ENCODE measurements at regions not wholly inside any gene's neighbourhood (a gene's known extent, or its start where the extent isn't known, plus 50 kb on each side); places are given as distances from the start of the nearest gene placed in this dataset.
A peak's percentile ranks its signal among the peaks of the same experiment; 100 is the strongest.

DNA sequence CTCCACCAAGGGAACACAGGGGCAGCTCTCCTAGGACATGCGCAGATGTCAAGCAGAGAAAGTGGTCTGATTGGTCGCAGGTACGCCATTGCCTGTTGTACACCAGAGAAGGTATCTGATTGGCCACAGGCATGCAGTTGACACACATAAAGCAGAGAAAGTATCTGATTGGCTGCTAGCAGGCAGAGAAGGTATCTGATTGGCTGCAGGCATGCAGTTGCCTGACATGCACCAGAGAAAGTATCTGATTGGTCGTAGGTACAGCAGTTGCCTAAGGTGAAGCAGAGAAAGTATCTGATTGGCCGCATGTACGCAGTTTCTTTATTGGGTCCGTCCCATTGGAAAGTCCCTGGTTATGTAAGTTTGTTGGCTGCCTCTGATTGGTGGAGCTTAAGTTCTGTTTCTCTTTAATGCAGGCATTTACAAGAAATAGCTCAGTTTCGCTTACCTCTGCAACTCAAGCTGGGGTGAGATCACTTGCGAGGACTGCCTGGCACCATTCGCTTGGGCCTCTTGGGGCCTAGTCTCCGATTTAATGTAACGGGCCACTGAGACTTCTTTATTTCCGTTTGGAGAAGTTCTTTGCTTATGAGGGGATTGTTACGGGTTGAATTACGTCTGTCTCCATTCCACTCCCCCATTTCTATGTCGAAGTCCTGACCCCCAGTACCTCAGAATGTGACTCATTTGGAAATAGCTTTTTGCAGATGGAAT is 74.2 kb downstream of the SIK1 start:
- Histone ChIP-seq H2AFZ (ENCODE audit: low read depth, low read length) (no peak overlapping the region), H3K27me3 (ENCODE audit: control insufficient read depth in 2 of 2, insufficient read depth in 2 of 2, low read length in 2 of 2) (no peaks in the 10 kb centered on the region), H3K4me3 (replicated peaks in 1 of 3; ENCODE audit: insufficient read depth in 1 of 3, low read depth in 1 of 3, low read length in 3 of 3) (no peak overlapping the region), H4K20me1 (replicated peaks; ENCODE audit: control insufficient read depth, extremely low read depth, insufficient read depth, low read length) (no peaks in the 10 kb centered on the region), H3K9me3 (replicated peaks; ENCODE audit: control insufficient read depth, insufficient read depth, low read length) (no peaks in the 10 kb centered on the region), H3K4me1 (ENCODE audit: control insufficient read depth, extremely low read depth, insufficient read depth, low read length) (peaks cover 16% of the 10 kb centered on the region), H3K27ac (ENCODE audit: insufficient read depth, low read depth, low read length) (no peak overlapping the region), H3K36me3 (ENCODE audit: control insufficient read depth in 2 of 2, extremely low read depth in 1 of 2, insufficient read depth in 2 of 2, low read length in 2 of 2) (no peaks in the 10 kb centered on the region), H3K9ac (replicated peaks; ENCODE audit: extremely low read depth, insufficient read depth, low read length) (no peak overlapping the region), H3K4me2 (ENCODE audit: insufficient read depth, low read length) (no peak overlapping the region), H3K9me1 (replicated peaks; ENCODE audit: control insufficient read depth, extremely low read depth, insufficient read depth, low read length) (no peaks in the 10 kb centered on the region), H3K79me2 (ENCODE audit: control insufficient read depth, insufficient read depth, low read length) (no peaks in the 10 kb centered on the region)
- intact Hi-C loops (cut with micrococcal nuclease) (no loop called here), dilution Hi-C loops (cut with MboI; ENCODE audit: extremely low pct_ligation_motif_present, low sequenced_read_pairs) (no loop called here)
- ChIA-PET POLR2A (no interaction called here), CTCF (no interaction called here)
- peak; percentile 19 for DNase-seq (ENCODE audit: low read depth, low spot score)
- no TSS peak for BruUV-seq (replicated peaks)
- TF ChIP-seq, protein P1, sequence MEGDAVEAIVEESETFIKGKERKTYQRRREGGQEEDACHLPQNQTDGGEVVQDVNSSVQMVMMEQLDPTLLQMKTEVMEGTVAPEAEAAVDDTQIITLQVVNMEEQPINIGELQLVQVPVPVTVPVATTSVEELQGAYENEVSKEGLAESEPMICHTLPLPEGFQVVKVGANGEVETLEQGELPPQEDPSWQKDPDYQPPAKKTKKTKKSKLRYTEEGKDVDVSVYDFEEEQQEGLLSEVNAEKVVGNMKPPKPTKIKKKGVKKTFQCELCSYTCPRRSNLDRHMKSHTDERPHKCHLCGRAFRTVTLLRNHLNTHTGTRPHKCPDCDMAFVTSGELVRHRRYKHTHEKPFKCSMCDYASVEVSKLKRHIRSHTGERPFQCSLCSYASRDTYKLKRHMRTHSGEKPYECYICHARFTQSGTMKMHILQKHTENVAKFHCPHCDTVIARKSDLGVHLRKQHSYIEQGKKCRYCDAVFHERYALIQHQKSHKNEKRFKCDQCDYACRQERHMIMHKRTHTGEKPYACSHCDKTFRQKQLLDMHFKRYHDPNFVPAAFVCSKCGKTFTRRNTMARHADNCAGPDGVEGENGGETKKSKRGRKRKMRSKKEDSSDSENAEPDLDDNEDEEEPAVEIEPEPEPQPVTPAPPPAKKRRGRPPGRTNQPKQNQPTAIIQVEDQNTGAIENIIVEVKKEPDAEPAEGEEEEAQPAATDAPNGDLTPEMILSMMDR (IDR thresholded peaks at IDR 0.05; ENCODE audit: extremely low read depth in 1 of 2, insufficient read depth in 1 of 2, low read depth in 1 of 2, low read length in 2 of 2): no peak
- no peak for TF ChIP-seq FOS (IDR thresholded peaks at IDR 0.05; ENCODE audit: borderline replicate concordance, insufficient read depth, low read length)
- TF ChIP-seq POLR2AphosphoS5 (IDR thresholded peaks at IDR 0.05; ENCODE audit: insufficient read depth, low read depth, low read length): no peak
- no peak for TF ChIP-seq EZH2 (IDR thresholded peaks at IDR 0.05; ENCODE audit: borderline replicate concordance, low read depth, low read length, severe bottlenecking)
- no peak for TF ChIP-seq MYC (IDR thresholded peaks at IDR 0.05; ENCODE audit: low read depth, low read length)
- no peak for TF ChIP-seq GATA2 (IDR thresholded peaks at IDR 0.05; ENCODE audit: insufficient read depth, insufficient read length, low read depth, low read length)
- TF ChIP-seq, protein P2, sequence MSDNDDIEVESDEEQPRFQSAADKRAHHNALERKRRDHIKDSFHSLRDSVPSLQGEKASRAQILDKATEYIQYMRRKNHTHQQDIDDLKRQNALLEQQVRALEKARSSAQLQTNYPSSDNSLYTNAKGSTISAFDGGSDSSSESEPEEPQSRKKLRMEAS (IDR thresholded peaks at IDR 0.05; ENCODE audit: insufficient read depth, insufficient read length): no peak
- TF ChIP-seq JUN (IDR thresholded peaks at IDR 0.05; ENCODE audit: borderline replicate concordance, insufficient read depth, insufficient read length, low read depth): no peak
- no peak for TF ChIP-seq POLR2A (IDR thresholded peaks at IDR 0.05; ENCODE audit: low read depth, low read length)
- FAIRE-seq: no peak
